22Rv1 (cell line): ENCODE measurements at regions not wholly inside any gene's neighbourhood (a gene's known extent, or its start where the extent isn't known, plus 50 kb on each side); places are given as distances from the start of the nearest gene placed in this dataset.

ENCODE experiments used
- ZFX ChIP-seq: fragments of 450-650 bp; IDR thresholded peaks from 2 replicates; pipeline ENCODE4 v1.6.1; 2017; ENCODE audit warnings: antibody characterized with exemption, borderline replicate concordance
- TF ChIP-seq, protein P1 (sequence below): fragments of 450-650 bp; IDR thresholded peaks from 2 replicates; pipeline ENCODE4 v1.5.1; 2017; ENCODE audit warnings: mild to moderate bottlenecking

DNA sequence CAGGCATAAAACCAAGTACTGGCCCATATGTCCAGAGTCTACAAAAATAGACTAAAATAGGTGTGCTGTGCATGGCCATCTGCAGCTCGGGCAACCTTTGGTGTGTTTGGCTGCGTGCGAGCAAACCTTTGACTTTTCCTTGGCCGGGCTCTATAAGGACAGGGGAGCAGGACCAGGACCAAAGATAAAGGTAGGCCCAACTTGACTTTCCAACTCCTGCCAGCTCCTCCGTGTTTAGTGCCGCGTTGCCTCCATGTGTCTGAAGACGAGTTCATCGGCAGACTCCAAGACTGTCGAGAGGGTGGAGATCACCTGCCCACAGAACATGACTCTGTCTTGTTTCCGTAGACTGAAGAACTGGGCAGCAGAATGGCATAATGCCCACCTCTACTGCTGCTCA, 375.5 kb downstream of the IRS2 start:
- TF ChIP-seq, protein P1, sequence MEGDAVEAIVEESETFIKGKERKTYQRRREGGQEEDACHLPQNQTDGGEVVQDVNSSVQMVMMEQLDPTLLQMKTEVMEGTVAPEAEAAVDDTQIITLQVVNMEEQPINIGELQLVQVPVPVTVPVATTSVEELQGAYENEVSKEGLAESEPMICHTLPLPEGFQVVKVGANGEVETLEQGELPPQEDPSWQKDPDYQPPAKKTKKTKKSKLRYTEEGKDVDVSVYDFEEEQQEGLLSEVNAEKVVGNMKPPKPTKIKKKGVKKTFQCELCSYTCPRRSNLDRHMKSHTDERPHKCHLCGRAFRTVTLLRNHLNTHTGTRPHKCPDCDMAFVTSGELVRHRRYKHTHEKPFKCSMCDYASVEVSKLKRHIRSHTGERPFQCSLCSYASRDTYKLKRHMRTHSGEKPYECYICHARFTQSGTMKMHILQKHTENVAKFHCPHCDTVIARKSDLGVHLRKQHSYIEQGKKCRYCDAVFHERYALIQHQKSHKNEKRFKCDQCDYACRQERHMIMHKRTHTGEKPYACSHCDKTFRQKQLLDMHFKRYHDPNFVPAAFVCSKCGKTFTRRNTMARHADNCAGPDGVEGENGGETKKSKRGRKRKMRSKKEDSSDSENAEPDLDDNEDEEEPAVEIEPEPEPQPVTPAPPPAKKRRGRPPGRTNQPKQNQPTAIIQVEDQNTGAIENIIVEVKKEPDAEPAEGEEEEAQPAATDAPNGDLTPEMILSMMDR = no peak
- no peak for TF ChIP-seq ZFX
